ENCODE measurements at regions not wholly inside any gene's neighbourhood (a gene's known extent, or its start where the extent isn't known, plus 50 kb on each side); places are given as distances from the start of the nearest gene placed in this dataset.

DNA sequence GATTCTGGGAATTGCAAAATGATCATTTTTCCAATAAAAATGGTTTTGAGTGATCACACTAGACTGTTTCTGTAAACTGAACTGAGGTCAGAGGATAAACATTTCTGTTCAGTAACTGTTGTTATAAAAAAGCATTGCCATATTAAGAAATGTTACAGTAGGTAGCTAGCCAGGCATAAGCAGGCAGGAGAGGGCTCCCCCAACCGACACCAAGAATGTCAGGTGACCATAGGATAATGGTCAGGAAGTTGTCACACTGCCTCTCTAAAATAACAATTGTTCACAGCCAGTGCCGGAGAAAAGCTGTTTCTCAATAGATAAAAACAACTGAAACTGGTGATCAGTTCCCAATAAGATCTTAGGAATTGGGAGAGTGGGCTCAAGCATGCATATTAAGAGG, 306.2 kb upstream of the SLIT2 start:
- Histone ChIP-seq H3K9me3 (ENCODE audit: control insufficient read depth in 2 of 2, low read length in 2 of 2) (no peaks in the 10 kb centered on the region), H3K27me3 (ENCODE audit: control insufficient read depth in 1 of 2, insufficient read depth in 2 of 2, low read length in 2 of 2) (no peaks in the 10 kb centered on the region), H3K27ac (ENCODE audit: low read length) (no peak overlapping the region), H3K4me3 (ENCODE audit: low read length in 2 of 2) (no peak overlapping the region), H3K36me3 (ENCODE audit: control insufficient read depth in 2 of 2, insufficient read depth in 2 of 2, low read length in 2 of 2) (no peaks in the 10 kb centered on the region), H3K9ac (ENCODE audit: low read length in 2 of 2) (no peak overlapping the region), H3K4me1 (ENCODE audit: control insufficient read depth, insufficient read depth, low read length) (no peaks in the 10 kb centered on the region)

DNA sequence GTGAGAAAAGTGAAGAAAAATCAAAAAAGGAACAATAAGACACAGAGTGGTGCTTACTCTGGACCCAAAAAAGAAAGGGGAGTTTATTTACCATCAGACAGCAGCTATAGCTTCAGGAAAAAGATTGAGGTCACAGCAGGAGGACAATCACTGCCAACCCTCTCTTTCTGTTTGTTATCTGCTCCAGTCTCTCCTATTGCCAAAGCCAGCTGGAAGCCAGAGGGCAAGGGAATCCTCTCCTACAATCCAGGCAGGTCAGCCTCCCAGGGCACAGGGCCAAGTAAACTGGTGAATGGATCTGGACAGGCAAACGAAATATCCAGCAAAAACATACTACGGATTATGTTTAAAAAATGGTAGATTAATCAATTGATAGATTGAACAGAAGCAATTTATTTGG, 306.9 kb upstream of the SLIT2 start:
- H3K27me3 ChIP-seq (ENCODE audit: control insufficient read depth in 1 of 2, insufficient read depth in 2 of 2, low read length in 2 of 2) = no peaks in the 10 kb centered on the region
- no peak overlapping the region for H3K4me3 ChIP-seq (ENCODE audit: low read length in 2 of 2)
- no peaks in the 10 kb centered on the region for H3K9me3 ChIP-seq (ENCODE audit: control insufficient read depth in 2 of 2, low read length in 2 of 2)
- H3K36me3 ChIP-seq (ENCODE audit: control insufficient read depth in 2 of 2, insufficient read depth in 2 of 2, low read length in 2 of 2) = no peaks in the 10 kb centered on the region
- H3K4me1 ChIP-seq (ENCODE audit: control insufficient read depth, insufficient read depth, low read length) = no peaks in the 10 kb centered on the region
- no peak overlapping the region for H3K9ac ChIP-seq (ENCODE audit: low read length in 2 of 2)
- H3K27ac ChIP-seq (ENCODE audit: low read length) = no peak overlapping the region

DNA sequence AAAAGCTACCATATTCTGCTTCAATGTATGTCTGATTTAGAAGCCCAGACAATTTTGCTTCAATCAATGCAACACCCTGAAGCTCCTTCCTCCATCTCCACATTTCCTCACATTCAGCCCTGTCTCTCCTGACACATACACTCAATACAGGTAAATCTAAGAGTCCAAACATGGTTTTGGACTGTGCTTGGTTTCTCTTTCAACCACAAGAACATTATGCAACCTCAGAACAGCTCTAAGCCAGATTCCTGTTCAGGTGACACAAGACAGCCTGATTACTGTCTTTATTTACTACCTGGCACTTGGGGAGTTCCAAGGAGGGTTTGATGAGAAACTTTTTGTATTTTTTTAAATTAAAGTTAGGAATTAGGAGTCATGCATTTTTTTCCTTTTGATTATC, 307.5 kb upstream of the SLIT2 start:
- Histone ChIP-seq H3K27ac (ENCODE audit: low read length) (no peak overlapping the region), H3K4me3 (ENCODE audit: low read length in 2 of 2) (no peak overlapping the region), H3K9ac (ENCODE audit: low read length in 2 of 2) (no peak overlapping the region), H3K4me1 (ENCODE audit: control insufficient read depth, insufficient read depth, low read length) (no peaks in the 10 kb centered on the region), H3K9me3 (ENCODE audit: control insufficient read depth in 2 of 2, low read length in 2 of 2) (no peaks in the 10 kb centered on the region), H3K27me3 (ENCODE audit: control insufficient read depth in 1 of 2, insufficient read depth in 2 of 2, low read length in 2 of 2) (no peaks in the 10 kb centered on the region), H3K36me3 (ENCODE audit: control insufficient read depth in 2 of 2, insufficient read depth in 2 of 2, low read length in 2 of 2) (no peaks in the 10 kb centered on the region)

DNA sequence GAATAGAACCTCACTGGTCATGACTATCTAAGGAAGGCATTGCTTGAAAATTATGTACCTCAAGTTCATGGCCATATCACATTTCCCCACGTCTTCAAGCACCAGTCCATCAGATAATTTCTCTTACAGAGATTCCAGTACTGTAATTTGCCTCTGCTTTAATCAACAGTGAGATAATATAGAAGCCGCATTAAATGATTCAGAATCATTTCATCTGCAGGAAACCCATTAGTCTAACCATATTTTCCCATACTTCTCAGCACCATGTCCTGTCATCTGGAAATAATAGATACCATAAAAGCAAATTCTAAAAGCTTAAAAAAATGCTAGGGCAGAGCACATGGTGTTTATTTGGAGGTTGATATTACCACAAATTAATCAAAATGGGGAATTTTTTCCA, 310.3 kb upstream of the SLIT2 start:
- no peaks in the 10 kb centered on the region for H3K9me3 ChIP-seq (ENCODE audit: control insufficient read depth in 2 of 2, low read length in 2 of 2)
- H3K4me1 ChIP-seq (ENCODE audit: control insufficient read depth, insufficient read depth, low read length) = no peaks in the 10 kb centered on the region
- no peak overlapping the region for H3K4me3 ChIP-seq (ENCODE audit: low read length in 2 of 2)
- no peak overlapping the region for H3K9ac ChIP-seq (ENCODE audit: low read length in 2 of 2)
- H3K36me3 ChIP-seq (ENCODE audit: control insufficient read depth in 2 of 2, insufficient read depth in 2 of 2, low read length in 2 of 2) = no peaks in the 10 kb centered on the region
- H3K27me3 ChIP-seq (ENCODE audit: control insufficient read depth in 1 of 2, insufficient read depth in 2 of 2, low read length in 2 of 2) = no peaks in the 10 kb centered on the region
- H3K27ac ChIP-seq (ENCODE audit: low read length) = no peak overlapping the region

DNA sequence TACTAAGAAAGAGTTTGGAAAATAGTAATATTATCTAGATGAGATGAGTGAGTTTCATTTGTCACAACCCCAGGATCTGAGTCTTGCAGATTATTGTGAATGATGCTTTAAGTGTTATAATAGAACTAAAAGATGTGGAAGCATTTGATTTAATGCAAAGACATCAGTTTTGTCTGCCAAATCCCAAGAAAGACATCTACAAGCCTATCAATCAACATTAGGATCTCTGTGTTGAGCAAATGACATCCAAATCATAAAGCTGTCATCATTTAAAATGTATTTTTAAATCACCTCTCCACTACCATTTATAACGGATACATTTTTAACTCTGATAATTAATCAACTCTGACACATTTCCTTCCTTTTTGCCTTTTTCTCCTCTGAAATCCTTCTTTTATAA, 310.8 kb upstream of the SLIT2 start:
- Histone ChIP-seq H3K9ac (ENCODE audit: low read length in 2 of 2) (no peak overlapping the region), H3K36me3 (ENCODE audit: control insufficient read depth in 2 of 2, insufficient read depth in 2 of 2, low read length in 2 of 2) (no peaks in the 10 kb centered on the region), H3K9me3 (ENCODE audit: control insufficient read depth in 2 of 2, low read length in 2 of 2) (no peaks in the 10 kb centered on the region), H3K27ac (ENCODE audit: low read length) (no peak overlapping the region), H3K4me3 (ENCODE audit: low read length in 2 of 2) (no peak overlapping the region), H3K27me3 (ENCODE audit: control insufficient read depth in 1 of 2, insufficient read depth in 2 of 2, low read length in 2 of 2) (no peaks in the 10 kb centered on the region), H3K4me1 (ENCODE audit: control insufficient read depth, insufficient read depth, low read length) (no peaks in the 10 kb centered on the region)

DNA sequence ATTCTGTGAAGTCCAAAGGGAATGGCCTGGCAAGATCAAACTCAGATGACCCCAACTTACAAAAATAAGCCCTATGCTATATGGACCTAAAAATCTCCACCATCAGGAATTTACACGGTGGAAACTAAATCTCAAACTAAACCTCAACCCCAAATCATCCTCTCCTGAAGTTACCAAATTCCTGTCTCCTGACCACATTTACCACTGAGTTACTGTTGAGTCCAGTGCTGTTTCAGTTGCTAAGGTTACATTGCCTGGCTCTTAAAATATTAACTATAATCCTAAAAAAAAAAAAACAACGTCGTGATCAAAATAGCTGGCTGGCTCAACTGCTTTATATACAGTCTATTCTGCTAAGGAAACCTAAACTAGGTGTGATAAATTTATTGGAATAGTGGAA, 315.2 kb upstream of the SLIT2 start:
- H3K9me3 ChIP-seq (ENCODE audit: control insufficient read depth in 2 of 2, low read length in 2 of 2) = no peaks in the 10 kb centered on the region
- no peaks in the 10 kb centered on the region for H3K27me3 ChIP-seq (ENCODE audit: control insufficient read depth in 1 of 2, insufficient read depth in 2 of 2, low read length in 2 of 2)
- no peak overlapping the region for H3K4me3 ChIP-seq (ENCODE audit: low read length in 2 of 2)
- H3K36me3 ChIP-seq (ENCODE audit: control insufficient read depth in 2 of 2, insufficient read depth in 2 of 2, low read length in 2 of 2) = no peaks in the 10 kb centered on the region
- no peak overlapping the region for H3K9ac ChIP-seq (ENCODE audit: low read length in 2 of 2)
- no peaks in the 10 kb centered on the region for H3K4me1 ChIP-seq (ENCODE audit: control insufficient read depth, insufficient read depth, low read length)
- no peak overlapping the region for H3K27ac ChIP-seq (ENCODE audit: low read length)

DNA sequence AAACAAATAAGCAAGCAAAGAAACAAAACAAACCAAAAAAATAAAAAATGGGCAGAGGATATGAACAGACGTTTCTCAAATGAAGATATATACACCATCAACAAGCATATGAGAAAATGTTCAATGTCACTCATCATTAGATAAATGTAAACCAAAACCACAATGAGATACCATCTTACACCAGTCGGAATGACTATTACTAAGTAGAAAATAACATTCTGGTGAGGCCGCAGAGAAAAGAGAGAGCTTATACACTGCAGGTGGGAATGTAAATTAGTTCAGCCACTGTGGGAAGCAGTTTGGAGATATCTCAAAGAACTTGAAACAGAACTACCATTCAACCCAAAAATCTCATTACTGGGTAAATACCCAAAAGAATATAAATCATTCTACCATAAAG, 321.0 kb upstream of the SLIT2 start:
- no peaks in the 10 kb centered on the region for H3K36me3 ChIP-seq (ENCODE audit: control insufficient read depth in 2 of 2, insufficient read depth in 2 of 2, low read length in 2 of 2)
- H3K9ac ChIP-seq (ENCODE audit: low read length in 2 of 2) = no peak overlapping the region
- H3K27ac ChIP-seq (ENCODE audit: low read length) = no peak overlapping the region
- H3K4me1 ChIP-seq (ENCODE audit: control insufficient read depth, insufficient read depth, low read length) = no peaks in the 10 kb centered on the region
- no peak overlapping the region for H3K4me3 ChIP-seq (ENCODE audit: low read length in 2 of 2)
- no peaks in the 10 kb centered on the region for H3K27me3 ChIP-seq (ENCODE audit: control insufficient read depth in 1 of 2, insufficient read depth in 2 of 2, low read length in 2 of 2)
- H3K9me3 ChIP-seq (ENCODE audit: control insufficient read depth in 2 of 2, low read length in 2 of 2) = no peaks in the 10 kb centered on the region

DNA sequence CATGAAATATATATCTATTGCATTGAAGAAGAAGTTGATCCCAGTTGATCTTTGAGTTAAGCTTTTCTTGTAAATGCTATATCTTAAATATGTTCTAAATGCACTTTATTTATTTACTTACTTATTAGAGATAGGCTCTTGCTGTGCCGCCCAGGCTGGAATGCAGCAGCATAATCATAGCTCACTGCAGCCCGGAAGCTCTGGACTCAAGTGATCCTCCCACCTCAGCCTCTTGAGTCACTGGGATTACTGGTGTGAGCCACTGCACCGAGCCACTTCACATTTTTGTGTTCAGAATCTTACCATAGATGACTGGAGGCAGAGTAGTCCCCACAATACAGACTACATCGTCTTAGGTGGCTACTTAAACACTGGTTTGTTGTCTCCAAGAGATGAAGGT, 324.3 kb upstream of the SLIT2 start:
- no peaks in the 10 kb centered on the region for H3K4me1 ChIP-seq (ENCODE audit: control insufficient read depth, insufficient read depth, low read length)
- no peaks in the 10 kb centered on the region for H3K36me3 ChIP-seq (ENCODE audit: control insufficient read depth in 2 of 2, insufficient read depth in 2 of 2, low read length in 2 of 2)
- H3K4me3 ChIP-seq (ENCODE audit: low read length in 2 of 2) = no peak overlapping the region
- H3K9me3 ChIP-seq (ENCODE audit: control insufficient read depth in 2 of 2, low read length in 2 of 2) = no peaks in the 10 kb centered on the region
- no peaks in the 10 kb centered on the region for H3K27me3 ChIP-seq (ENCODE audit: control insufficient read depth in 1 of 2, insufficient read depth in 2 of 2, low read length in 2 of 2)
- no peak overlapping the region for H3K27ac ChIP-seq (ENCODE audit: low read length)
- no peak overlapping the region for H3K9ac ChIP-seq (ENCODE audit: low read length in 2 of 2)

DNA sequence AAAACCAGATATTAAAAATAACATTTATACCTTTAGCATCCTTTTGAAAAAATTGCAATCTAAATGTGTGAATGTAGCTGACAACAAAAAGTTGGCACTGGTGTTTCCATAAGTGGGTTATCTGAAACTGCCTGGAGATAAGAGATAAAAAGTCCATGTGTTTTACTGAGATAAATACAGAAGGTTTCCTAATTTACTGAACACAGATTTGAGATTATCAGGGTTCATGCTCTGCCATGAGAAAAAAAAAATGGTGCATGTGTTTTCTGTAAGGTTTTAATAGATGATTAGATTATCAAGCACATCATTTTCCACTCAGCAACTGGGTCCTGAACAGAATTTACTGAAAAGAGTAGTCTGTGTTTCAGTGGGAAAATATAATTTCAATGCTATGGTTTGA, 326.2 kb upstream of the SLIT2 start:
- Histone ChIP-seq H3K4me3 (ENCODE audit: low read length in 2 of 2) (no peak overlapping the region), H3K9me3 (ENCODE audit: control insufficient read depth in 2 of 2, low read length in 2 of 2) (no peaks in the 10 kb centered on the region), H3K27me3 (ENCODE audit: control insufficient read depth in 1 of 2, insufficient read depth in 2 of 2, low read length in 2 of 2) (no peaks in the 10 kb centered on the region), H3K27ac (ENCODE audit: low read length) (no peak overlapping the region), H3K36me3 (ENCODE audit: control insufficient read depth in 2 of 2, insufficient read depth in 2 of 2, low read length in 2 of 2) (no peaks in the 10 kb centered on the region), H3K4me1 (ENCODE audit: control insufficient read depth, insufficient read depth, low read length) (no peaks in the 10 kb centered on the region), H3K9ac (ENCODE audit: low read length in 2 of 2) (no peak overlapping the region)

DNA sequence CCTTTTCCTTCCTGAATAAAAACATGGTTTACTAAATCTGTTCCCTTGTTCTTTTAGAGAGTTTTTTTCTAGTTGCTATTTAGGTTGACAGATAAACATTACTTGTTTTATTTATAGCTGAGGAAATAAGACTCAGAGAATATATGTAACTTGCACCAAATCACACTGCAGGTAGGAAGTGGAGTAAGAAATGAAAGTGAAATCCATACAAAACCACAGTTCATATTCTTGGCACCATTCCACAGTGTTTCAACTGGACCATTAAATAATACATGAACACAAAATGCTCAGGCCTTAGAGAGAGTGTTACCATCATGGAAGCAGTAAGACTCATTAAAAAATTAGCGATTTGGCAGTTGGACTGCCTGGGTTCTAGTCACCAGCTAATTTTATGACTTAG, 326.9 kb upstream of the SLIT2 start:
- Histone ChIP-seq H3K4me3 (ENCODE audit: low read length in 2 of 2) (no peak overlapping the region), H3K27me3 (ENCODE audit: control insufficient read depth in 1 of 2, insufficient read depth in 2 of 2, low read length in 2 of 2) (no peaks in the 10 kb centered on the region)

DNA sequence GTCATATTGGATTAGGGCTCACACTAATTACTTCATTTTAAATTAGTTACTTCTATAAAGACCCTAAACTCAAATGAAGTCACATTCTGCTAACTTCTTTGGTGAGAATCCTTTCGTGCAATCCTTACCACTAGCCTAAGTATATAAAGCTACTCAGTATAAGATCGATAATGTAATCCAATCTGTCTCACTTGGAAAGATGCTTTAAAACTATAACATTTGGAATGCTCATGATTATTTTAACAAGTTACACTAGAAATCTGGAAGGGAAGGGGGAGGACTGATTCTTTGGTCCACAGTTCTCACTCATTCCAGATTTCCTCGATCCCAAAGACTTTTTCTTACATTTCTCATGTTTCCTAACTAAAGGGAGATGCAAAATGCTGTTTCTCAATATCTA, 336.4 kb upstream of the SLIT2 start:
- Histone ChIP-seq H3K27ac (ENCODE audit: low read length) (no peak overlapping the region), H3K36me3 (ENCODE audit: control insufficient read depth in 2 of 2, insufficient read depth in 2 of 2, low read length in 2 of 2) (no peaks in the 10 kb centered on the region), H3K9me3 (ENCODE audit: control insufficient read depth in 2 of 2, low read length in 2 of 2) (peaks cover 0 to 3% of the 10 kb centered on the region in 2 donors), H3K4me3 (ENCODE audit: low read length in 2 of 2) (no peak overlapping the region), H3K4me1 (ENCODE audit: control insufficient read depth, insufficient read depth, low read length) (no peaks in the 10 kb centered on the region), H3K9ac (ENCODE audit: low read length in 2 of 2) (no peak overlapping the region), H3K27me3 (ENCODE audit: control insufficient read depth in 1 of 2, insufficient read depth in 2 of 2, low read length in 2 of 2) (no peaks in the 10 kb centered on the region)

More for the DNA sequence above, 326.9 kb upstream of the SLIT2 start:
- Histone ChIP-seq H3K36me3 (ENCODE audit: control insufficient read depth in 2 of 2, insufficient read depth in 2 of 2, low read length in 2 of 2) (no peaks in the 10 kb centered on the region), H3K9me3 (ENCODE audit: control insufficient read depth in 2 of 2, low read length in 2 of 2) (peaks cover 0 to 3% of the 10 kb centered on the region in 2 donors), H3K9ac (ENCODE audit: low read length in 2 of 2) (no peak overlapping the region), H3K4me1 (ENCODE audit: control insufficient read depth, insufficient read depth, low read length) (no peaks in the 10 kb centered on the region), H3K27ac (ENCODE audit: low read length) (no peak overlapping the region)

DNA sequence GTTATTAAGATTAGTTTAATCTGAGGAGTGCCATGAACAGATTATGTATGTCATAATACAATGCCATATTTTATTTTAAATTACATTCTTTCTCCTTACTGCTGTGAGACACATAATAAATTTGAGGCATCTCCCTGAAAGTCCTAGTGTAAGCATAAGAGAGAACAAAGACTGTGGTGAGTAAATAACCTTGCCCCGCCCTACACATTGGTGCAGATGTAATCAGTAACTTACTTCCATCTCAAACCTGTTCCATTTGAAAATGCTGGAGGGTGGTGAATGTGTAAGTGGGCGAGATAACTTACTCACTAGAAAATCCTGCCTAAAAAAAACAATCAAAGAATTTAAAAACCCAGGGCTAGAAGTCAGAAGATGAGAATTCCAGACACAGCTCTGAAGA, 338.1 kb upstream of the SLIT2 start:
- no peak overlapping the region for H3K27ac ChIP-seq (ENCODE audit: low read length)
- no peak overlapping the region for H3K4me3 ChIP-seq (ENCODE audit: low read length in 2 of 2)
- no peak overlapping the region for H3K9ac ChIP-seq (ENCODE audit: low read length in 2 of 2)
- no peaks in the 10 kb centered on the region for H3K9me3 ChIP-seq (ENCODE audit: control insufficient read depth in 2 of 2, low read length in 2 of 2)
- no peaks in the 10 kb centered on the region for H3K36me3 ChIP-seq (ENCODE audit: control insufficient read depth in 2 of 2, insufficient read depth in 2 of 2, low read length in 2 of 2)
- H3K27me3 ChIP-seq (ENCODE audit: control insufficient read depth in 1 of 2, insufficient read depth in 2 of 2, low read length in 2 of 2) = no peaks in the 10 kb centered on the region
- H3K4me1 ChIP-seq (ENCODE audit: control insufficient read depth, insufficient read depth, low read length) = no peaks in the 10 kb centered on the region
